ENCODE measurements at regions not wholly inside any gene's neighbourhood (a gene's known extent, or its start where the extent isn't known, plus 50 kb on each side); places are given as distances from the start of the nearest gene placed in this dataset.
A peak's percentile ranks its signal among the peaks of the same experiment; 100 is the strongest.

DNA sequence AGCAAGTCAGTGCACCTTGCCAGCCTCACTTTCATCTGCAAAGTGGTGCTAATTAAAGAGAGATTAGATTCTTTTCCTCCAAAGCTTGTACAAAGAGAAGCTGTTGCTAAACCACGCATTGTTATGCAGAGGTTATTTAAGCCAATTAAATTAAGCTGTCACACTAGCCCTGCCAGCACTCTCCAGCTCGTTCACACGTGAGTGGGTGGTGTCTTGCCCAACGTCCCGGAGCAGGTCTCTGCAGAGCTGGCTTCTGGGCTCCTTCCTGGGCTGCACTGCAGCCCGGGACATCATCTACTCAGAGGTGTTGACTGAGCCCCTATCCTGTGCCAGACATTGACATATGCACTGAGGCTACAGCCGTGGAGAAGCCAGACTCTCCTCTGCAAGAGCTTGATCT is 401.6 kb upstream of the SULF2 start:
- TF ChIP-seq TEAD4 (IDR thresholded peaks at IDR 0.05) (no peak), USF1 (IDR thresholded peaks at IDR 0.05) (no peak), EP300 (IDR thresholded peaks at IDR 0.05; ENCODE audit: borderline replicate concordance) (no peak), EGR1 (IDR thresholded peaks at IDR 0.05) (no peak), RAD21 (IDR thresholded peaks at IDR 0.05; ENCODE audit: low read depth) (no peak), TAF1 (IDR thresholded peaks at IDR 0.05; ENCODE audit: low read depth) (no peak), CEBPB (IDR thresholded peaks at IDR 0.05) (no peak)
- TF ChIP-seq, protein P1, sequence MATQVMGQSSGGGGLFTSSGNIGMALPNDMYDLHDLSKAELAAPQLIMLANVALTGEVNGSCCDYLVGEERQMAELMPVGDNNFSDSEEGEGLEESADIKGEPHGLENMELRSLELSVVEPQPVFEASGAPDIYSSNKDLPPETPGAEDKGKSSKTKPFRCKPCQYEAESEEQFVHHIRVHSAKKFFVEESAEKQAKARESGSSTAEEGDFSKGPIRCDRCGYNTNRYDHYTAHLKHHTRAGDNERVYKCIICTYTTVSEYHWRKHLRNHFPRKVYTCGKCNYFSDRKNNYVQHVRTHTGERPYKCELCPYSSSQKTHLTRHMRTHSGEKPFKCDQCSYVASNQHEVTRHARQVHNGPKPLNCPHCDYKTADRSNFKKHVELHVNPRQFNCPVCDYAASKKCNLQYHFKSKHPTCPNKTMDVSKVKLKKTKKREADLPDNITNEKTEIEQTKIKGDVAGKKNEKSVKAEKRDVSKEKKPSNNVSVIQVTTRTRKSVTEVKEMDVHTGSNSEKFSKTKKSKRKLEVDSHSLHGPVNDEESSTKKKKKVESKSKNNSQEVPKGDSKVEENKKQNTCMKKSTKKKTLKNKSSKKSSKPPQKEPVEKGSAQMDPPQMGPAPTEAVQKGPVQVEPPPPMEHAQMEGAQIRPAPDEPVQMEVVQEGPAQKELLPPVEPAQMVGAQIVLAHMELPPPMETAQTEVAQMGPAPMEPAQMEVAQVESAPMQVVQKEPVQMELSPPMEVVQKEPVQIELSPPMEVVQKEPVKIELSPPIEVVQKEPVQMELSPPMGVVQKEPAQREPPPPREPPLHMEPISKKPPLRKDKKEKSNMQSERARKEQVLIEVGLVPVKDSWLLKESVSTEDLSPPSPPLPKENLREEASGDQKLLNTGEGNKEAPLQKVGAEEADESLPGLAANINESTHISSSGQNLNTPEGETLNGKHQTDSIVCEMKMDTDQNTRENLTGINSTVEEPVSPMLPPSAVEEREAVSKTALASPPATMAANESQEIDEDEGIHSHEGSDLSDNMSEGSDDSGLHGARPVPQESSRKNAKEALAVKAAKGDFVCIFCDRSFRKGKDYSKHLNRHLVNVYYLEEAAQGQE (IDR thresholded peaks at IDR 0.05; ENCODE audit: low read depth), result no peak

GRCh38 chr20:48186447-48186846 is 401.2 kb upstream of the SULF2 start:
- TF ChIP-seq, protein P1 (IDR thresholded peaks at IDR 0.05; ENCODE audit: low read depth), result no peak
- no peak for TF ChIP-seq ZBTB7A (IDR thresholded peaks at IDR 0.05; ENCODE audit: low read depth)
- TF ChIP-seq TAF1 (IDR thresholded peaks at IDR 0.05; ENCODE audit: low read depth), result no peak
- no peak for TF ChIP-seq MAX (IDR thresholded peaks at IDR 0.05)
- TF ChIP-seq CREB1 (IDR thresholded peaks at IDR 0.05; ENCODE audit: low read depth), result no peak
- TF ChIP-seq EGR1 (IDR thresholded peaks at IDR 0.05), result no peak
- no peak for TF ChIP-seq CEBPB (IDR thresholded peaks at IDR 0.05)
- TF ChIP-seq USF1 (IDR thresholded peaks at IDR 0.05), result no peak
- no peak for TF ChIP-seq YY1 (IDR thresholded peaks at IDR 0.05; ENCODE audit: low read depth)
- no peak for TF ChIP-seq RAD21 (IDR thresholded peaks at IDR 0.05; ENCODE audit: low read depth)
- no peak for TF ChIP-seq FOXM1 (IDR thresholded peaks at IDR 0.05; ENCODE audit: borderline replicate concordance, low read depth)

- no peak for TF ChIP-seq YY1 (IDR thresholded peaks at IDR 0.05; ENCODE audit: low read depth)
- no peak for TF ChIP-seq USF1 (IDR thresholded peaks at IDR 0.05)
- no peak for TF ChIP-seq TAF1 (IDR thresholded peaks at IDR 0.05; ENCODE audit: low read depth)
- no peak for TF ChIP-seq CREB1 (IDR thresholded peaks at IDR 0.05; ENCODE audit: low read depth)
These were observed 398.9 kb upstream of the SULF2 start for GRCh38 chr20:48184229-48184628.

- TF ChIP-seq CREB1 (IDR thresholded peaks at IDR 0.05; ENCODE audit: low read depth) (no peak), USF1 (IDR thresholded peaks at IDR 0.05) (peak; percentile 51; the same call in 1 of the 2 replicates)
These were observed 396.1 kb upstream of the SULF2 start for GRCh38 chr20:48181261-48181935.

- TF ChIP-seq TAF1 (IDR thresholded peaks at IDR 0.05; ENCODE audit: low read depth) (no peak), MAX (IDR thresholded peaks at IDR 0.05) (no peak), NFIC (IDR thresholded peaks at IDR 0.05) (no peak), USF1 (IDR thresholded peaks at IDR 0.05) (no peak)
These were observed 395.3 kb upstream of the SULF2 start for GRCh38 chr20:48180618-48181017.

GRCh38 chr20:48180024-48180423 is 394.7 kb upstream of the SULF2 start:
- TF ChIP-seq YY1 (IDR thresholded peaks at IDR 0.05; ENCODE audit: low read depth) (no peak), RAD21 (IDR thresholded peaks at IDR 0.05; ENCODE audit: low read depth) (no peak), TEAD4 (IDR thresholded peaks at IDR 0.05) (no peak), TAF1 (IDR thresholded peaks at IDR 0.05; ENCODE audit: low read depth) (no peak), EGR1 (IDR thresholded peaks at IDR 0.05) (no peak), EP300 (IDR thresholded peaks at IDR 0.05; ENCODE audit: borderline replicate concordance) (no peak)
- TF ChIP-seq, protein P1 (IDR thresholded peaks at IDR 0.05; ENCODE audit: low read depth), result no peak

Data from Ishikawa (cell line).